IPS-18c (cell line): ENCODE measurements at regions not wholly inside any gene's neighbourhood (a gene's known extent, or its start where the extent isn't known, plus 50 kb on each side); places are given as distances from the start of the nearest gene placed in this dataset.

Experiments
- H3K4me3 ChIP-seq: 2 replicates; pipeline ENCODE4 v1.7.0; 2013; ENCODE audit warnings: low read depth, mild to moderate bottlenecking, low read length, moderate library complexity; ENCODE audit not compliant: insufficient read depth
- H3K9me3 ChIP-seq: one replicate; pipeline ENCODE4 v1.6.1; 2013; ENCODE audit warnings: mild to moderate bottlenecking, low read length, moderate library complexity; ENCODE audit not compliant: control insufficient read depth, insufficient read depth

GRCh38 chr6:26149240-26149639 is 62.0 kb downstream of the HFE start:
- Histone ChIP-seq H3K9me3 (no peaks in the 10 kb centered on the region), H3K4me3 (no peak overlapping the region)

- Histone ChIP-seq H3K9me3 (no peaks in the 10 kb centered on the region), H3K4me3 (no peak overlapping the region)
These were observed 65.2 kb downstream of the HFE start for GRCh38 chr6:26152226-26153101.

- Histone ChIP-seq H3K4me3 (peak overlapping the region; percentile 84; the same call in 1 of the 2 replicates), H3K9me3 (no peaks in the 10 kb centered on the region)
These were observed 68.1 kb downstream of the HFE start for GRCh38 chr6:26155061-26155930.

- Histone ChIP-seq H3K9me3 (no peaks in the 10 kb centered on the region), H3K4me3 (peak overlapping the region; percentile 84)
These were observed 69.0 kb downstream of the HFE start for GRCh38 chr6:26156105-26156849.

GRCh38 chr6:26156850-26157250 is 69.6 kb downstream of the HFE start:
- peak overlapping the region; percentile 84 for H3K4me3 ChIP-seq

GRCh38 chr6:26157251-26158075 is 70.2 kb downstream of the HFE start:
- Histone ChIP-seq H3K9me3 (no peaks in the 10 kb centered on the region), H3K4me3 (peak overlapping the region; percentile 84)

More at GRCh38 chr6:26156850-26157250, 69.6 kb downstream of the HFE start:
- H3K9me3 ChIP-seq = no peaks in the 10 kb centered on the region

- Histone ChIP-seq H3K9me3 (no peaks in the 10 kb centered on the region), H3K4me3 (peak overlapping the region; percentile 57)
These were observed 70.9 kb downstream of the HFE start for GRCh38 chr6:26158076-26158580.

- H3K9me3 ChIP-seq = no peaks in the 10 kb centered on the region
- H3K4me3 ChIP-seq = peak overlapping the region; percentile 57
These were observed 71.5 kb downstream of the HFE start for GRCh38 chr6:26158581-26159356.

GRCh38 chr6:26159357-26160273 is 72.4 kb downstream of the HFE start:
- H3K9me3 ChIP-seq = no peaks in the 10 kb centered on the region
- peak overlapping the region; percentile 57 for H3K4me3 ChIP-seq

- no peaks in the 10 kb centered on the region for H3K9me3 ChIP-seq
- no peak overlapping the region for H3K4me3 ChIP-seq
These were observed 74.1 kb downstream of the HFE start for GRCh38 chr6:26161322-26161721.

GRCh38 chr6:26162399-26162798 is 75.2 kb downstream of the HFE start:
- H3K9me3 ChIP-seq = no peaks in the 10 kb centered on the region
- no peak overlapping the region for H3K4me3 ChIP-seq

GRCh38 chr6:26163427-26164119 is 76.3 kb downstream of the HFE start:
- no peaks in the 10 kb centered on the region for H3K9me3 ChIP-seq
- H3K4me3 ChIP-seq = no peak overlapping the region

GRCh38 chr6:26164120-26164505 is 76.9 kb downstream of the HFE start:
- Histone ChIP-seq H3K4me3 (no peak overlapping the region), H3K9me3 (no peaks in the 10 kb centered on the region)

- H3K9me3 ChIP-seq = no peaks in the 10 kb centered on the region
- no peak overlapping the region for H3K4me3 ChIP-seq
These were observed 78.1 kb downstream of the HFE start for GRCh38 chr6:26165261-26165790.
